Neuron (in vitro differentiated cells): ENCODE measurements at regions not wholly inside any gene's neighbourhood (a gene's known extent, or its start where the extent isn't known, plus 50 kb on each side); places are given as distances from the start of the nearest gene placed in this dataset.

ENCODE experiments used
- H2AFZ ChIP-seq: one replicate; pipeline ENCODE4 v1.6.1; 2013; ENCODE audit warnings: low read depth, mild to moderate bottlenecking, inconsistent platforms, low read length, moderate library complexity
- H3K27me3 ChIP-seq: one replicate; pipeline ENCODE4 v1.6.1; 2013; ENCODE audit warnings: low read length; ENCODE audit not compliant: insufficient read depth
- H3K36me3 ChIP-seq: one replicate; pipeline ENCODE4 v1.6.1; 2013; ENCODE audit warnings: low read length; ENCODE audit not compliant: insufficient read depth
- H3K4me1 ChIP-seq: one replicate; pipeline ENCODE4 v1.6.1; 2013; ENCODE audit warnings: low read length; ENCODE audit not compliant: insufficient read depth
- H3K4me3 ChIP-seq: 2 replicates; pipeline ENCODE4 v1.5.1; 2013; ENCODE audit warnings: mild to moderate bottlenecking, low read length, moderate library complexity
- H3K9me3 ChIP-seq: one replicate; pipeline ENCODE4 v1.6.1; 2013; ENCODE audit warnings: low read length

GRCh38 chr2:15736396-15737180 is 144.9 kb downstream of the DDX1 start:
- Histone ChIP-seq H3K27me3 (no peaks in the 10 kb centered on the region), H3K4me1 (peaks cover 16% of the 10 kb centered on the region), H2AFZ (no peak overlapping the region), H3K36me3 (no peaks in the 10 kb centered on the region), H3K4me3 (no peak overlapping the region), H3K9me3 (no peaks in the 10 kb centered on the region)

- no peak overlapping the region for H2AFZ ChIP-seq
- H3K4me3 ChIP-seq, result no peak overlapping the region
- no peaks in the 10 kb centered on the region for H3K27me3 ChIP-seq
- no peaks in the 10 kb centered on the region for H3K36me3 ChIP-seq
- no peaks in the 10 kb centered on the region for H3K9me3 ChIP-seq
- peaks cover 16% of the 10 kb centered on the region for H3K4me1 ChIP-seq
Measured at GRCh38 chr2:15737314-15738224, 145.9 kb downstream of the DDX1 start.

GRCh38 chr2:15738225-15738546 is 146.5 kb downstream of the DDX1 start:
- no peaks in the 10 kb centered on the region for H3K9me3 ChIP-seq

GRCh38 chr2:15738943-15739342 is 147.3 kb downstream of the DDX1 start:
- H3K4me1 ChIP-seq, result peaks cover 11% of the 10 kb centered on the region

More at GRCh38 chr2:15738225-15738546, 146.5 kb downstream of the DDX1 start:
- Histone ChIP-seq H3K36me3 (no peaks in the 10 kb centered on the region), H3K4me3 (no peak overlapping the region), H3K27me3 (no peaks in the 10 kb centered on the region), H3K4me1 (peaks cover 16% of the 10 kb centered on the region), H2AFZ (no peak overlapping the region)

GRCh38 chr2:15744820-15745219 is 153.2 kb downstream of the DDX1 start:
- no peak overlapping the region for H2AFZ ChIP-seq
- H3K27me3 ChIP-seq, result no peaks in the 10 kb centered on the region
- no peak overlapping the region for H3K4me3 ChIP-seq
- no peaks in the 10 kb centered on the region for H3K36me3 ChIP-seq
- peaks cover 6% of the 10 kb centered on the region for H3K4me1 ChIP-seq
- H3K9me3 ChIP-seq, result no peaks in the 10 kb centered on the region

More at GRCh38 chr2:15738943-15739342, 147.3 kb downstream of the DDX1 start:
- Histone ChIP-seq H3K36me3 (no peaks in the 10 kb centered on the region), H3K27me3 (no peaks in the 10 kb centered on the region), H3K9me3 (no peaks in the 10 kb centered on the region), H2AFZ (no peak overlapping the region), H3K4me3 (no peak overlapping the region)

GRCh38 chr2:15745350-15745749 is 153.7 kb downstream of the DDX1 start:
- Histone ChIP-seq H2AFZ (no peak overlapping the region), H3K4me3 (no peak overlapping the region), H3K4me1 (peaks cover 6% of the 10 kb centered on the region), H3K27me3 (no peaks in the 10 kb centered on the region), H3K36me3 (no peaks in the 10 kb centered on the region), H3K9me3 (no peaks in the 10 kb centered on the region)

- H3K4me3 ChIP-seq, result no peak overlapping the region
Measured at GRCh38 chr2:15745907-15746702, 154.4 kb downstream of the DDX1 start.

GRCh38 chr2:15746703-15747550 is 155.3 kb downstream of the DDX1 start:
- H3K4me1 ChIP-seq, result peaks cover 6% of the 10 kb centered on the region
- H2AFZ ChIP-seq, result no peak overlapping the region
- no peaks in the 10 kb centered on the region for H3K27me3 ChIP-seq
- H3K36me3 ChIP-seq, result no peaks in the 10 kb centered on the region
- H3K9me3 ChIP-seq, result no peaks in the 10 kb centered on the region
- no peak overlapping the region for H3K4me3 ChIP-seq

More at GRCh38 chr2:15745907-15746702, 154.4 kb downstream of the DDX1 start:
- Histone ChIP-seq H3K4me1 (peaks cover 6% of the 10 kb centered on the region), H3K27me3 (no peaks in the 10 kb centered on the region), H3K36me3 (no peaks in the 10 kb centered on the region), H2AFZ (no peak overlapping the region), H3K9me3 (no peaks in the 10 kb centered on the region)

GRCh38 chr2:15747603-15748471 is 156.2 kb downstream of the DDX1 start:
- H3K4me1 ChIP-seq, result peaks cover 6% of the 10 kb centered on the region
- no peak overlapping the region for H3K4me3 ChIP-seq
- H3K27me3 ChIP-seq, result no peaks in the 10 kb centered on the region
- no peaks in the 10 kb centered on the region for H3K36me3 ChIP-seq
- no peaks in the 10 kb centered on the region for H3K9me3 ChIP-seq
- H2AFZ ChIP-seq, result no peak overlapping the region

- Histone ChIP-seq H2AFZ (no peak overlapping the region), H3K9me3 (no peaks in the 10 kb centered on the region), H3K27me3 (no peaks in the 10 kb centered on the region), H3K36me3 (no peaks in the 10 kb centered on the region), H3K4me1 (peaks cover 6% of the 10 kb centered on the region), H3K4me3 (no peak overlapping the region)
Measured at GRCh38 chr2:15748736-15749323, 157.2 kb downstream of the DDX1 start.
